ENCODE measurements at regions not wholly inside any gene's neighbourhood (a gene's known extent, or its start where the extent isn't known, plus 50 kb on each side); places are given as distances from the start of the nearest gene placed in this dataset.

GRCh38 chr3:181628384-181628783 lies 83.3 kb upstream of the SOX2 start:
- TF ChIP-seq CTCF (IDR thresholded peaks at IDR 0.05; ENCODE audit: low read depth, low read length, poor library complexity, severe bottlenecking) (no peak), EZH2phosphoT487 (IDR thresholded peaks at IDR 0.05; ENCODE audit: borderline replicate concordance, low read length) (no peak)
